Ovary (tissue), 7 donors: ENCODE measurements at regions not wholly inside any gene's neighbourhood (a gene's known extent, or its start where the extent isn't known, plus 50 kb on each side); places are given as distances from the start of the nearest gene placed in this dataset.

Experiments used
- DNase-seq, 5 donors: peaks; one replicate each; pipeline ENCODE4 v3.0.0-alpha.2; 2019 to 2020
- H3K27ac ChIP-seq, 2 donors: fragments of 200-600 bp; one replicate each; pipeline versions ENCODE4 v1.5.1 to v1.8.0; 2019 to 2022
- H3K27me3 ChIP-seq: fragments of 200-600 bp; one replicate; pipeline ENCODE4 v1.8.0; 2022
- H3K36me3 ChIP-seq: fragments of 200-600 bp; sonication (generic); one replicate; pipeline ENCODE4 v1.5.1; 2019
- H3K4me1 ChIP-seq: one replicate; pipeline ENCODE4 v1.8.1; 2013; ENCODE audit warnings: mild to moderate bottlenecking, moderate library complexity; ENCODE audit not compliant: insufficient read depth
- H3K4me3 ChIP-seq: fragments of 200-600 bp; sonication (generic); one replicate; pipeline ENCODE4 v1.5.1; 2017
- H3K9me3 ChIP-seq, 2 donors: fragments of 200-600 bp in 1 of 2; sonication (generic) in 1 of 2; one replicate each; pipeline versions ENCODE4 v1.5.1 to v1.8.1; 2013 to 2019; ENCODE audit warnings: mild to moderate bottlenecking in 1 of 2, moderate library complexity in 1 of 2
- EP300 ChIP-seq: sonication (generic); formaldehyde crosslinking; IDR thresholded peaks from one replicate; pipeline ENCODE4 v1.6.1; 2017; ENCODE audit warnings: antibody characterized with exemption
- POLR2A ChIP-seq: fragments of 450-650 bp; IDR thresholded peaks from one replicate; pipeline ENCODE4 v1.6.1; 2017; ENCODE audit warnings: antibody characterized with exemption, mild to moderate bottlenecking, moderate library complexity
- WGBS, 3 donors: extraction: QIAGEN DNeasy Blood & Tissue Kit in 1 of 3; methylation state at CpG; one replicate each; pipeline versions ENCODE4 v1.1.5 to v1.1.7; 2013 to 2017; 5-methylcytosine and 5-hydroxymethylcytosine counted together
- intact Hi-C, 4 donors: fragments of 100-400 bp; cut with DNase I; formaldehyde crosslinking; loops; one replicate each; pipeline versions ENCODE4 v1.11.0 to v1.15.1; 2022 to 2023
- TF ChIP-seq, protein P1 (sequence below), 3 donors: fragments of 450-650 bp in 2 of 3; fragments of 200-600 bp in 1 of 3; IDR thresholded peaks; one replicate each; pipeline versions ENCODE4 v1.5.1 to v1.8.0; 2016 to 2022; ENCODE audit warnings: antibody characterized with exemption in 3 of 3, mild to moderate bottlenecking in 1 of 3
- donor health status: DM: no; HTN: no; CAD: no; lungs with moderate emphysema.
- donor health status: DM: no; HTN: no; CAD: no.
- donor health status: Bipolar disorder and iron deficiency.
- donor health status: DM: no; HTN: no; CAD: no.
- donor health status: DM: yes; HTN: yes; CAD: no.

DNA sequence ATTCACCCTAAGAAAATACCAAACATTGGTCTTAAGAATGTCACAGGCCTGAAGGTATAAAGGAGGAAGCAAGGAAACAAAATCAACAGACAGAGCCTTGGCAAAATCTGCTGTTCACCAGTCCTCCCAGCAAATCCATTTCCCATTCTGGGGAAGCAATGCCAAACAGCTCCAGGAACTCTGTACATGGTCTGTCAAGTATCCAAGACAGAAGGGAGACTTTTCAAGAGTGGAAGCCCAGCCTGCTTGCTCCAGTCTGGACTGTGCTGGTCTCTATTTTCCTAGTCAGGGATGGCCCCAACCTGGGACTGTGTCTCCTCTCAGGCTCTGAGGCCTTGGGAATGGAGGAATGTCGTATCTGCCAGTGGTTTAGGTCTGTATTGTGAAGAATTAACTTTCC, 251.5 kb downstream of the DAD1 start:
- Histone ChIP-seq H3K4me3 (no peak overlapping the region), H3K9me3 (no peaks in the 10 kb centered on the region), H3K36me3 (no peaks in the 10 kb centered on the region), H3K4me1 (peaks cover 8% of the 10 kb centered on the region), H3K27ac (no peak overlapping the region), H3K27me3 (no peaks in the 10 kb centered on the region)
- WGBS, 3 donors: 44 to 80% (median 46%) methylated on average over 1 of the region's 1 CpG
- no peak for TF ChIP-seq EP300
- TF ChIP-seq, protein P1, sequence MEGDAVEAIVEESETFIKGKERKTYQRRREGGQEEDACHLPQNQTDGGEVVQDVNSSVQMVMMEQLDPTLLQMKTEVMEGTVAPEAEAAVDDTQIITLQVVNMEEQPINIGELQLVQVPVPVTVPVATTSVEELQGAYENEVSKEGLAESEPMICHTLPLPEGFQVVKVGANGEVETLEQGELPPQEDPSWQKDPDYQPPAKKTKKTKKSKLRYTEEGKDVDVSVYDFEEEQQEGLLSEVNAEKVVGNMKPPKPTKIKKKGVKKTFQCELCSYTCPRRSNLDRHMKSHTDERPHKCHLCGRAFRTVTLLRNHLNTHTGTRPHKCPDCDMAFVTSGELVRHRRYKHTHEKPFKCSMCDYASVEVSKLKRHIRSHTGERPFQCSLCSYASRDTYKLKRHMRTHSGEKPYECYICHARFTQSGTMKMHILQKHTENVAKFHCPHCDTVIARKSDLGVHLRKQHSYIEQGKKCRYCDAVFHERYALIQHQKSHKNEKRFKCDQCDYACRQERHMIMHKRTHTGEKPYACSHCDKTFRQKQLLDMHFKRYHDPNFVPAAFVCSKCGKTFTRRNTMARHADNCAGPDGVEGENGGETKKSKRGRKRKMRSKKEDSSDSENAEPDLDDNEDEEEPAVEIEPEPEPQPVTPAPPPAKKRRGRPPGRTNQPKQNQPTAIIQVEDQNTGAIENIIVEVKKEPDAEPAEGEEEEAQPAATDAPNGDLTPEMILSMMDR (IDR thresholded peaks at IDR 0.05): no peak
- no peak for TF ChIP-seq POLR2A
- no peak for DNase-seq
- intact Hi-C loops: no loop called here

DNA sequence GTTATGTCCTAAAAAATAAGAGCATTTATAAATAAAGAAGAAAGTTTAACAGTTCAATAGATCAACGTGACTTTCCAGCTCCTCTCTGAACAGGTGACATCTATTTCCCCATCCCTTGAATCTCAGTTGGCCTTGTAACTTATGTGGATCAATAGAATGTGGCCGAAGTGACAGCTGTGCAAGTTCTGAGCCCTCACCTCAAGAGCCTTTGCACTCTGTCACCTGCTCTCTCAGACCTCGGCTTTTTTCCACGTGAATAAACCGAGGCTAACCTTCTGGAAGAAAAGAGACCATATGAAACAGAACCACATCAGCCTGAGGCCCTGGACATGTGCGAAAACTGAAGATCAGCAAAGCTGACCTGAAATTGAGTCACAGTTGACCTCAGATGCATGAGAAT, 253.0 kb downstream of the DAD1 start:
- Histone ChIP-seq H3K36me3 (no peaks in the 10 kb centered on the region), H3K27me3 (no peaks in the 10 kb centered on the region), H3K27ac (no peak overlapping the region), H3K4me1 (peaks cover 8% of the 10 kb centered on the region), H3K9me3 (no peaks in the 10 kb centered on the region), H3K4me3 (no peak overlapping the region)
- intact Hi-C loops: no loop called here
- TF ChIP-seq, protein P1 (IDR thresholded peaks at IDR 0.05): no peak
- TF ChIP-seq POLR2A: no peak
- 91 to 93% (median 93%) methylated on average over 6 of the region's 6 CpGs for WGBS, 3 donors
- no peak for DNase-seq

DNA sequence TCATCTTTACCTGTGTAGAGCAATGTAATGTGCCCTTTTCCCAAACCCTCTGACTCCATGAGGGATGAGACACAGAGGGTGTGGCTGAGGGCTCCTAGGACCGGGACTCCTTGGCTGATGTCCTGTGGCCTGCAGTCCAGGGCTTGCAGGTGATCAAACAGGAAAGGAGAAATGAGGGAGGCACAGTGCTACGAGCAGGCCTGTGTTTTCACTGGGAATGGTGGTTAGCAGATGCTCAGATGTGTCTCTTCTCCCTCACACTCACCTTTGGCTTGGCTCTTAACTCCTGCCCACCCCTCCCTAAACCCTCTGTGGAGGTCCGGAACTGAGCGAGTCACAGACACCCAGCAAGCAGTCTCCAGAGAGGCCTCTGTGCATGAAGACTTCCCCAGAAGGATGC, 254.4 kb downstream of the DAD1 start:
- H3K4me3 ChIP-seq: no peak overlapping the region
- TF ChIP-seq POLR2A: no peak
- TF ChIP-seq, protein P1 (IDR thresholded peaks at IDR 0.05): no peak
- no peak for TF ChIP-seq EP300
- peaks cover 8% of the 10 kb centered on the region for H3K4me1 ChIP-seq
- no peaks in the 10 kb centered on the region for H3K9me3 ChIP-seq
- 81 to 84% (median 82%) methylated on average over 4 of the region's 4 CpGs for WGBS, 3 donors
- H3K36me3 ChIP-seq: no peaks in the 10 kb centered on the region
- DNase-seq: no peak
- H3K27me3 ChIP-seq: no peaks in the 10 kb centered on the region
- no peak overlapping the region for H3K27ac ChIP-seq
- intact Hi-C loops: no loop called here

DNA sequence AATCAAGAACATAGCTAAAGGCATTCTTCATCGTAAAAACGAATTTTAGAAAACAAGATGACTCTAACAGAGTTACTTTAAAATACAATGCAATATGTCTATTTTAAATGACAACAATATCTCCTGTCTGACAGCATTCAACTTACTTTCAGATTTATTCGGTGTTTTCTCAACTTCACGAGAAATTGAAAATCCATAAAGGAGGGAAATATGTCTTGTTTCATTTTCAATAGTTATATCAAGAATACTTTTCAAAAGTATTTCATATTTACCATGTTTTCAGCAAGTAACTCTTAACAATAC, 254.8 kb downstream of the DAD1 start:
- no peak overlapping the region for H3K4me3 ChIP-seq
- no peak for DNase-seq
- intact Hi-C loops: no loop called here
- H3K9me3 ChIP-seq: no peaks in the 10 kb centered on the region
- 71 to 83% (median 81%) methylated on average over 4 of the region's 4 CpGs for WGBS, 3 donors
- no peaks in the 10 kb centered on the region for H3K36me3 ChIP-seq
- no peak for TF ChIP-seq EP300
- TF ChIP-seq, protein P1 (IDR thresholded peaks at IDR 0.05): no peak
- H3K27me3 ChIP-seq: no peaks in the 10 kb centered on the region
- H3K4me1 ChIP-seq: peaks cover 6% of the 10 kb centered on the region
- H3K27ac ChIP-seq: no peak overlapping the region
